C4-2B (cell line): ENCODE measurements at regions not wholly inside any gene's neighbourhood (a gene's known extent, or its start where the extent isn't known, plus 50 kb on each side); places are given as distances from the start of the nearest gene placed in this dataset.

Experiments
- CTCF ChIP-seq: fragments of 450-650 bp; conservative IDR thresholded peaks from 2 replicates; pipeline ENCODE4 v1.5.1; 2017; ENCODE audit warnings: mild to moderate bottlenecking
- ZFX ChIP-seq: fragments of 450-650 bp; IDR thresholded peaks from 2 replicates; pipeline ENCODE4 v1.6.1; 2017

GRCh38 chr10:120398180-120398579 lies 58.8 kb upstream of the PLPP4 start:
- TF ChIP-seq CTCF = no peak
- no peak for TF ChIP-seq ZFX
